ENCODE measurements at regions not wholly inside any gene's neighbourhood (a gene's known extent, or its start where the extent isn't known, plus 50 kb on each side); places are given as distances from the start of the nearest gene placed in this dataset.

DNA sequence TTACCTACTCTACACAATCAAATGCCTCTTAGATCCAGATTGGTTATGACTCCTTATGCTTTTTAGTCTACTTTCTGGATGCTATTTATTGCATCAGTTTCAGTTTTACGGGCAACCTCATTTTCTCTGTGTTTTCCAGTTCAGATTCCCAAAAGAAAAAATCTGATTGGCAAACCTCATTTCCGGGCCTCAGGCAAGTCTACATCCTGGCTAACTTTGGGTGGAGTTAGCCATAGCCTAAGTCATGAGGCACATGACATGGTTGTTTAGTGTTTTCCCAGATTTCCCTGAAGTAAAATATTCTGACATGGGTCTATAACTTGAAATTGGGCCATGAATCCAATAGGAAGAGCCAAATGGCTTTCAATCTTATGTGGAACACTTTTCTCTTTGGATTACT, 339.7 kb downstream of the NUAK1 start:
- DNase-seq (ENCODE audit: low read depth, low spot score): no peak
- Histone ChIP-seq H3K4me3 (no peak overlapping the region), H3K36me3 (ENCODE audit: control insufficient read depth in 2 of 2, insufficient read depth in 2 of 2, low read length in 1 of 2) (no peaks in the 10 kb centered on the region), H3K4me1 (ENCODE audit: control insufficient read depth, insufficient read depth, low read length) (no peaks in the 10 kb centered on the region), H3K27me3 (replicated peaks in 1 of 2; ENCODE audit: control insufficient read depth in 2 of 2, insufficient read depth in 2 of 2, low read length in 1 of 2) (no peaks in the 10 kb centered on the region), H3K9ac (ENCODE audit: control insufficient read depth, insufficient read depth, low read length) (no peak overlapping the region), H2AFZ (ENCODE audit: control insufficient read depth, low read depth, low read length) (no peak overlapping the region), H3K9me3 (replicated peaks; ENCODE audit: control insufficient read depth, insufficient read depth, low read length) (no peaks in the 10 kb centered on the region), H3K4me2 (ENCODE audit: control insufficient read depth, insufficient read depth) (no peak overlapping the region), H4K20me1 (ENCODE audit: control insufficient read depth, insufficient read depth) (no peaks in the 10 kb centered on the region), H3K27ac (ENCODE audit: control insufficient read depth, insufficient read depth) (no peak overlapping the region), H3K79me2 (ENCODE audit: control insufficient read depth, insufficient read depth, low read length) (no peaks in the 10 kb centered on the region)
- TF ChIP-seq FOS (IDR thresholded peaks at IDR 0.05; ENCODE audit: borderline replicate concordance, extremely low read depth, insufficient read length): no peak
- no peak for TF ChIP-seq POLR2A (IDR thresholded peaks at IDR 0.05; ENCODE audit: low read depth, low read length)
- TF ChIP-seq NFYA (IDR thresholded peaks at IDR 0.05; ENCODE audit: borderline replicate concordance, low read depth, low read length): no peak
- no peak for TF ChIP-seq FOXM1 (IDR thresholded peaks at IDR 0.05; ENCODE audit: low read depth, low read length)
- TF ChIP-seq MTA3 (IDR thresholded peaks at IDR 0.05; ENCODE audit: borderline replicate concordance, low read length): no peak
- no peak for TF ChIP-seq RBBP5 (conservative IDR thresholded peaks at IDR 0.05)
- no peak for TF ChIP-seq HDAC6 (IDR thresholded peaks at IDR 0.05; ENCODE audit: unreplicated experiment)
- TF ChIP-seq, protein P1, sequence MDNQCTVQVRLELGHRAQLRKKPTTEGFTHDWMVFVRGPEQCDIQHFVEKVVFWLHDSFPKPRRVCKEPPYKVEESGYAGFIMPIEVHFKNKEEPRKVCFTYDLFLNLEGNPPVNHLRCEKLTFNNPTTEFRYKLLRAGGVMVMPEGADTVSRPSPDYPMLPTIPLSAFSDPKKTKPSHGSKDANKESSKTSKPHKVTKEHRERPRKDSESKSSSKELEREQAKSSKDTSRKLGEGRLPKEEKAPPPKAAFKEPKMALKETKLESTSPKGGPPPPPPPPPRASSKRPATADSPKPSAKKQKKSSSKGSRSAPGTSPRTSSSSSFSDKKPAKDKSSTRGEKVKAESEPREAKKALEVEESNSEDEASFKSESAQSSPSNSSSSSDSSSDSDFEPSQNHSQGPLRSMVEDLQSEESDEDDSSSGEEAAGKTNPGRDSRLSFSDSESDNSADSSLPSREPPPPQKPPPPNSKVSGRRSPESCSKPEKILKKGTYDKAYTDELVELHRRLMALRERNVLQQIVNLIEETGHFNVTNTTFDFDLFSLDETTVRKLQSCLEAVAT (IDR thresholded peaks at IDR 0.05): no peak
- no peak for TF ChIP-seq NBN (IDR thresholded peaks at IDR 0.05)
- no peak for TF ChIP-seq IRF4 (IDR thresholded peaks at IDR 0.05; ENCODE audit: low read depth, low read length)
- no peak for TF ChIP-seq ZNF622 (IDR thresholded peaks at IDR 0.05)
- TF ChIP-seq, protein P2, sequence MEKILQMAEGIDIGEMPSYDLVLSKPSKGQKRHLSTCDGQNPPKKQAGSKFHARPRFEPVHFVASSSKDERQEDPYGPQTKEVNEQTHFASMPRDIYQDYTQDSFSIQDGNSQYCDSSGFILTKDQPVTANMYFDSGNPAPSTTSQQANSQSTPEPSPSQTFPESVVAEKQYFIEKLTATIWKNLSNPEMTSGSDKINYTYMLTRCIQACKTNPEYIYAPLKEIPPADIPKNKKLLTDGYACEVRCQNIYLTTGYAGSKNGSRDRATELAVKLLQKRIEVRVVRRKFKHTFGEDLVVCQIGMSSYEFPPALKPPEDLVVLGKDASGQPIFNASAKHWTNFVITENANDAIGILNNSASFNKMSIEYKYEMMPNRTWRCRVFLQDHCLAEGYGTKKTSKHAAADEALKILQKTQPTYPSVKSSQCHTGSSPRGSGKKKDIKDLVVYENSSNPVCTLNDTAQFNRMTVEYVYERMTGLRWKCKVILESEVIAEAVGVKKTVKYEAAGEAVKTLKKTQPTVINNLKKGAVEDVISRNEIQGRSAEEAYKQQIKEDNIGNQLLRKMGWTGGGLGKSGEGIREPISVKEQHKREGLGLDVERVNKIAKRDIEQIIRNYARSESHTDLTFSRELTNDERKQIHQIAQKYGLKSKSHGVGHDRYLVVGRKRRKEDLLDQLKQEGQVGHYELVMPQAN (conservative IDR thresholded peaks at IDR 0.05): no peak
- intact Hi-C loops (cut with micrococcal nuclease; ENCODE audit: unreplicated experiment) (no loop called here), in situ Hi-C loops (cut with MboI) (no loop called here)
- POLR2A ChIA-PET: no interaction called here
- WGBS (ENCODE audit: insufficient coverage, insufficient replicate concordance, low lambda C conversion rate, missing lambda C conversion rate): 36% methylated on average over 2 of the region's 2 CpGs
- ATAC-seq: no peak
- CTCF ChIA-PET: no interaction called here
- RAD21 ChIA-PET (ENCODE audit: unreplicated experiment): no interaction called here
- BruUV-seq (replicated peaks): no TSS peak
- SMC1A ChIA-PET (ENCODE audit: uncharacterized antibody, unreplicated experiment): no interaction called here
- no peak for FAIRE-seq
